T47D (cell line): ENCODE measurements at regions not wholly inside any gene's neighbourhood (a gene's known extent, or its start where the extent isn't known, plus 50 kb on each side); places are given as distances from the start of the nearest gene placed in this dataset.

Experiments used
- DNase-seq, 2 experiments: peaks; one replicate each; pipeline versions ENCODE4 v3.0.0 to v3.0.0-alpha.2; 2011 to 2012; ENCODE audit warnings: low read depth in 1 of 2, low spot score in 1 of 2
- JUND ChIP-seq: IDR thresholded peaks from 2 replicates; pipeline ENCODE4 v1.6.1; 2012; ENCODE audit warnings: low read depth
- in situ Hi-C: cut with HindIII; loops from 2 replicates; pipeline ENCODE4 v1.10.0; 2016; ENCODE audit warnings: low sequenced_read_pairs, low pct_unique_long_range_greater_than_20kb

GRCh38 chr6:22236626-22237414 is 60.0 kb downstream of the PRL start:
- in situ Hi-C loops: no loop called here
- no peak for TF ChIP-seq JUND
- DNase-seq: peak in 1 of 2 experiments; percentile 6
